Thyroid gland (tissue), 4 donors: ENCODE measurements at regions not wholly inside any gene's neighbourhood (a gene's known extent, or its start where the extent isn't known, plus 50 kb on each side); places are given as distances from the start of the nearest gene placed in this dataset.

ENCODE experiments used
- POLR2A ChIP-seq, 2 donors: fragments of 450-650 bp; IDR thresholded peaks; one replicate each; pipeline ENCODE4 v1.6.1; 2017; ENCODE audit warnings: antibody characterized with exemption in 2 of 2, mild to moderate bottlenecking in 2 of 2, moderate library complexity in 1 of 2
- TF ChIP-seq, protein P1 (sequence below), 6 experiments: fragments of 200-600 bp in 3 of 6; fragments of 450-650 bp in 3 of 6; sonication (generic) in 3 of 6; IDR thresholded peaks; one replicate each; pipeline ENCODE4 v1.5.1; 2016 to 2019; ENCODE audit warnings: antibody characterized with exemption in 6 of 6, mild to moderate bottlenecking in 2 of 6, inconsistent platforms in 1 of 6, moderate library complexity in 1 of 6

GRCh38 chr15:87461631-87462030, 794.9 kb downstream of the NTRK3 start:
- TF ChIP-seq, protein P1, sequence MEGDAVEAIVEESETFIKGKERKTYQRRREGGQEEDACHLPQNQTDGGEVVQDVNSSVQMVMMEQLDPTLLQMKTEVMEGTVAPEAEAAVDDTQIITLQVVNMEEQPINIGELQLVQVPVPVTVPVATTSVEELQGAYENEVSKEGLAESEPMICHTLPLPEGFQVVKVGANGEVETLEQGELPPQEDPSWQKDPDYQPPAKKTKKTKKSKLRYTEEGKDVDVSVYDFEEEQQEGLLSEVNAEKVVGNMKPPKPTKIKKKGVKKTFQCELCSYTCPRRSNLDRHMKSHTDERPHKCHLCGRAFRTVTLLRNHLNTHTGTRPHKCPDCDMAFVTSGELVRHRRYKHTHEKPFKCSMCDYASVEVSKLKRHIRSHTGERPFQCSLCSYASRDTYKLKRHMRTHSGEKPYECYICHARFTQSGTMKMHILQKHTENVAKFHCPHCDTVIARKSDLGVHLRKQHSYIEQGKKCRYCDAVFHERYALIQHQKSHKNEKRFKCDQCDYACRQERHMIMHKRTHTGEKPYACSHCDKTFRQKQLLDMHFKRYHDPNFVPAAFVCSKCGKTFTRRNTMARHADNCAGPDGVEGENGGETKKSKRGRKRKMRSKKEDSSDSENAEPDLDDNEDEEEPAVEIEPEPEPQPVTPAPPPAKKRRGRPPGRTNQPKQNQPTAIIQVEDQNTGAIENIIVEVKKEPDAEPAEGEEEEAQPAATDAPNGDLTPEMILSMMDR (IDR thresholded peaks at IDR 0.05) = no peak
- no peak for TF ChIP-seq POLR2A (IDR thresholded peaks at IDR 0.05)
